ENCODE measurements at regions not wholly inside any gene's neighbourhood (a gene's known extent, or its start where the extent isn't known, plus 50 kb on each side); places are given as distances from the start of the nearest gene placed in this dataset.

GRCh38 chr4:8742546-8742945 lies 129.1 kb downstream of the HMX1 start:
- no peak for ATAC-seq
- Histone ChIP-seq H3K36me3 (no peaks in the 10 kb centered on the region), H3K4me1 (no peaks in the 10 kb centered on the region), H3K27ac (no peak overlapping the region), H3K9me3 (no peaks in the 10 kb centered on the region), H3K27me3 (peaks cover 0 to 7% (median 0%) of the 10 kb centered on the region in 3 donors), H3K4me3 (no peak overlapping the region)
- DNase-seq, result no peak
- intact Hi-C loops (cut with DNase I; ENCODE audit: low total_unique reads), result no loop called here
- in situ Hi-C loops (cut with MboI; ENCODE audit: low sequenced_read_pairs in 4 of 4), result no loop called here
- TF ChIP-seq CTCF (IDR thresholded peaks at IDR 0.05 in 4 of 5, conservative IDR thresholded peaks at IDR 0.05 in 1 of 5) (no peak), POLR2A (IDR thresholded peaks at IDR 0.05) (no peak)

GRCh38 chr4:8741513-8742226 lies 130.0 kb downstream of the HMX1 start:
- DNase-seq (no peak), ATAC-seq (no peak)
- TF ChIP-seq CTCF (IDR thresholded peaks at IDR 0.05 in 4 of 5, conservative IDR thresholded peaks at IDR 0.05 in 1 of 5), result no peak
- no peak for TF ChIP-seq POLR2A (IDR thresholded peaks at IDR 0.05)

DNA sequence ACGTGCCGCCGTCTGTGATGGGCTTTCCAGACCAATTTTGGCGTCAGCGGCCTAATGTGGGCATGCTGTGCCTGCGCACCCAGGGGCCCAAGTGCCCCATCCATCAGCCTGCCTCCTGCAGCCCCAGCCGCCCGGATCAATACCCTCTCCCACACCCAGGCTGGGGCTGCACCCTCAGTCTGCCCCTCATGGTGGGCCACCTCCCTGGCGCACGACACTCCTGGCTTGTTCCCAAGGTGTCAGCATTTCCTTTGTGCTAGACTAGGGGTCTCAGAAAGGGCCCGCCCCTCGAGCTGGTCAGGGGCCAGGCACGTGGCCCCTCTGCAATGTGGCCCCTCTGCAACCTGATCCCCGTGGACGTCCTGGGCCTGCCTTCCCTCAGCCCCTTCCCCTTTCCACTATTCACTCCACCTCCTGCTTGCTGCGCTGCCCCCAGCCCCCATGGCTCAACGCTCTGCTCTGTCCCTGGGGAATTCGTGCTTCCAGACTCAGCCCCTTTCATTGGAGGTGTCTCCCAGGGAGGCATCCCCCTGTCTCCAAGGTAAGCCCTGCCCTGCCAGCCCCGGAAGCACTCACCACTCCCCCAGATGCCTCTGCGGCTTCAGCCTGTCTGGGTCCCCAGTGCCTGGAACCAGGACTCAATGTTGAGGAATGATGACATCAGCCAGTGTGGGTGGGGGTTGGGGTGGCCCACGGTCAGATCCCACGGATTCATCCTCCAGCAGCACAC lies 130.8 kb downstream of the HMX1 start:
- TF ChIP-seq CTCF (IDR thresholded peaks at IDR 0.05 in 4 of 5, conservative IDR thresholded peaks at IDR 0.05 in 1 of 5) (no peak), POLR2A (IDR thresholded peaks at IDR 0.05) (no peak)
- H3K36me3 ChIP-seq, result no peaks in the 10 kb centered on the region
- H3K4me3 ChIP-seq, result no peak overlapping the region
- peaks cover 0 to 7% (median 0%) of the 10 kb centered on the region in 3 donors for H3K27me3 ChIP-seq
- in situ Hi-C loops (cut with MboI; ENCODE audit: low sequenced_read_pairs in 4 of 4) (no loop called here), intact Hi-C loops (cut with DNase I; ENCODE audit: low total_unique reads) (no loop called here)
- H3K9me3 ChIP-seq, result no peaks in the 10 kb centered on the region
- H3K4me1 ChIP-seq, result no peaks in the 10 kb centered on the region
- DNase-seq (no peak), ATAC-seq (no peak)
- H3K27ac ChIP-seq, result no peak overlapping the region

More at GRCh38 chr4:8741513-8742226, 130.0 kb downstream of the HMX1 start:
- Histone ChIP-seq H3K9me3 (no peaks in the 10 kb centered on the region), H3K4me1 (no peaks in the 10 kb centered on the region), H3K36me3 (no peaks in the 10 kb centered on the region), H3K27ac (no peak overlapping the region), H3K4me3 (no peak overlapping the region), H3K27me3 (peaks cover 0 to 7% (median 0%) of the 10 kb centered on the region in 3 donors)
- in situ Hi-C loops (cut with MboI; ENCODE audit: low sequenced_read_pairs in 4 of 4), result no loop called here
- intact Hi-C loops (cut with DNase I; ENCODE audit: low total_unique reads), result no loop called here

DNA sequence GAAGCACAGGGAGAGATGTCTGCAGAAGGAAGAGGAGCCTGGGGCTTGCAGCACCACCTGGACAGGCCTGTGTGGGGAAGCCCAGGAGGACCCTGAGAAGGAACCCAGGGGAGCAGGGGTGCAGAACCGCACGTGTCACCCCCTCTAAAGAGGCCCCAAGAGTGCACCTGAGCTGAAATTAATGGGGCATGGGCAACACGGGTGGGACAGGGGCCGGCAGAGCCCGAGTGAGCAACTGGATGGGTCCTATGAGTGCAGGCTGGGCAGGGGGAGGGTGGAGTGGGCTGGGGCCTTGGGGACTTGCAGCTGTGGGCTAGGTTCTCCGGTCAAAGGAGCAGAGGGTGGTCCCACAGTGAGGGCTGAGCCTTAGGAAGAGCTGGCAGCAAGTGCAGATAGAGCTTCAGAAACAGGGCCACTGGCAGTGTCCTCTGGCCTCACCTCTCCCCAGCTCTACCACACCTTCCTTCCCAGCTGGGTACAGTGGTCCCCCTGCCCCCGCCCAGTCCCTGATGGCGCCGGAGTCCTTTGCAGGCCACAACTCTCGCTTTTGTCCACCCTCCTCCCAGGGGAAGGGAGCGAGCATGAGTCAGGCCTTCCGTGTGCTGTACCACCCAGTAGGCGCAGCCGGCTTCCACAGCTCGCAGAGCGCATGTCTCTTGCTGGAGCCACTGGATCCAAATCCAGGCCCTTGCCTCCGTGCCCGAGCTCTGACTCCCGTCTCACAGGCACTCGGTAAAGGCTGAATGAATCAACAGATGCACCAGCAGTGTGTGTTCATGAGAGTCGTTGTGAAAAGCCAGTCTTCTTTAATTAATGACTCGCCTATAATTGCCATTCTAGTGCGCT lies 131.6 kb downstream of the HMX1 start:
- H3K9me3 ChIP-seq, result no peaks in the 10 kb centered on the region
- H3K27me3 ChIP-seq, result peaks cover 0 to 5% (median 0%) of the 10 kb centered on the region in 3 donors
- no peak overlapping the region for H3K4me3 ChIP-seq
- TF ChIP-seq CTCF (IDR thresholded peaks at IDR 0.05 in 4 of 5, conservative IDR thresholded peaks at IDR 0.05 in 1 of 5), result no peak
- TF ChIP-seq POLR2A (IDR thresholded peaks at IDR 0.05), result no peak
- ATAC-seq, result no peak
- H3K36me3 ChIP-seq, result no peaks in the 10 kb centered on the region
- no peak for DNase-seq
- H3K27ac ChIP-seq, result no peak overlapping the region
- in situ Hi-C loops (cut with MboI; ENCODE audit: low sequenced_read_pairs in 4 of 4), result no loop called here
- no peaks in the 10 kb centered on the region for H3K4me1 ChIP-seq
- intact Hi-C loops (cut with DNase I; ENCODE audit: low total_unique reads), result no loop called here

All from gastrocnemius medialis (tissue), 4 donors.